Gastroesophageal sphincter (tissue), 4 donors: ENCODE measurements at regions not wholly inside any gene's neighbourhood (a gene's known extent, or its start where the extent isn't known, plus 50 kb on each side); places are given as distances from the start of the nearest gene placed in this dataset.

Experiments
- ATAC-seq: fragments of 150-250 bp; one replicate; pipeline ENCODE4 v1.9.1; 2016; ENCODE audit warnings: mild to moderate bottlenecking, moderate library complexity
- H3K27ac ChIP-seq, 4 donors: fragments of 200-600 bp; sonication (generic) in 3 of 4; 1 replicate in 3 of 4; 2 replicates in 1 of 4; pipeline ENCODE4 v1.5.1; 2016 to 2019
- H3K27me3 ChIP-seq: fragments of 200-600 bp; sonication (generic); one replicate; pipeline ENCODE4 v1.5.1; 2019
- H3K36me3 ChIP-seq, 2 donors: fragments of 200-600 bp; sonication (generic); one replicate each; pipeline ENCODE4 v1.5.1; 2019; ENCODE audit warnings: control low read depth in 1 of 2
- H3K4me1 ChIP-seq, 3 donors: fragments of 200-600 bp; sonication (generic); 1 replicate in 2 of 3; 2 replicates in 1 of 3; pipeline ENCODE4 v1.5.1; 2016 to 2019; ENCODE audit warnings: control low read depth in 2 of 3
- H3K4me3 ChIP-seq, 2 donors: fragments of 200-600 bp; sonication (generic); one replicate each; pipeline ENCODE4 v1.5.1; 2019; ENCODE audit warnings: mild to moderate bottlenecking in 1 of 2, moderate library complexity in 1 of 2
- H3K9me3 ChIP-seq, 3 donors: fragments of 200-600 bp; sonication (generic); one replicate each; pipeline ENCODE4 v1.5.1; 2017 to 2019; ENCODE audit warnings: control low read depth in 2 of 3
- EP300 ChIP-seq: sonication (generic); formaldehyde crosslinking; IDR thresholded peaks from one replicate; pipeline ENCODE4 v1.6.1; 2017; ENCODE audit warnings: antibody characterized with exemption, mild to moderate bottlenecking
- POLR2A ChIP-seq, 2 donors: fragments of 450-650 bp; IDR thresholded peaks; one replicate each; pipeline ENCODE4 v1.6.1; 2017; ENCODE audit warnings: antibody characterized with exemption in 2 of 2, mild to moderate bottlenecking in 2 of 2, moderate library complexity in 1 of 2
- POLR2AphosphoS5 ChIP-seq: sonication (generic); formaldehyde crosslinking; IDR thresholded peaks from one replicate; pipeline ENCODE4 v1.6.1; 2017; ENCODE audit warnings: antibody characterized with exemption
- WGBS, 2 donors: methylation state at CpG; one replicate each; pipeline ENCODE4 v1.1.5; 2018; ENCODE audit warnings: low coverage in 1 of 2; 5-methylcytosine and 5-hydroxymethylcytosine counted together
- TF ChIP-seq, protein P1 (sequence below), 4 experiments: fragments of 200-600 bp in 2 of 4; fragments of 450-650 bp in 2 of 4; sonication (generic) in 1 of 4; IDR thresholded peaks; one replicate each; pipeline ENCODE4 v1.5.1; 2017 to 2019; ENCODE audit warnings: antibody characterized with exemption in 4 of 4, mild to moderate bottlenecking in 2 of 4, moderate library complexity in 2 of 4

GRCh38 chr1:80282536-80282935 is 1276.0 kb upstream of the ADGRL4 start:
- TF ChIP-seq EP300 (no peak), POLR2A (IDR thresholded peaks at IDR 0.05) (no peak), POLR2AphosphoS5 (no peak)
- TF ChIP-seq, protein P1, sequence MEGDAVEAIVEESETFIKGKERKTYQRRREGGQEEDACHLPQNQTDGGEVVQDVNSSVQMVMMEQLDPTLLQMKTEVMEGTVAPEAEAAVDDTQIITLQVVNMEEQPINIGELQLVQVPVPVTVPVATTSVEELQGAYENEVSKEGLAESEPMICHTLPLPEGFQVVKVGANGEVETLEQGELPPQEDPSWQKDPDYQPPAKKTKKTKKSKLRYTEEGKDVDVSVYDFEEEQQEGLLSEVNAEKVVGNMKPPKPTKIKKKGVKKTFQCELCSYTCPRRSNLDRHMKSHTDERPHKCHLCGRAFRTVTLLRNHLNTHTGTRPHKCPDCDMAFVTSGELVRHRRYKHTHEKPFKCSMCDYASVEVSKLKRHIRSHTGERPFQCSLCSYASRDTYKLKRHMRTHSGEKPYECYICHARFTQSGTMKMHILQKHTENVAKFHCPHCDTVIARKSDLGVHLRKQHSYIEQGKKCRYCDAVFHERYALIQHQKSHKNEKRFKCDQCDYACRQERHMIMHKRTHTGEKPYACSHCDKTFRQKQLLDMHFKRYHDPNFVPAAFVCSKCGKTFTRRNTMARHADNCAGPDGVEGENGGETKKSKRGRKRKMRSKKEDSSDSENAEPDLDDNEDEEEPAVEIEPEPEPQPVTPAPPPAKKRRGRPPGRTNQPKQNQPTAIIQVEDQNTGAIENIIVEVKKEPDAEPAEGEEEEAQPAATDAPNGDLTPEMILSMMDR (IDR thresholded peaks at IDR 0.05): no peak

DNA sequence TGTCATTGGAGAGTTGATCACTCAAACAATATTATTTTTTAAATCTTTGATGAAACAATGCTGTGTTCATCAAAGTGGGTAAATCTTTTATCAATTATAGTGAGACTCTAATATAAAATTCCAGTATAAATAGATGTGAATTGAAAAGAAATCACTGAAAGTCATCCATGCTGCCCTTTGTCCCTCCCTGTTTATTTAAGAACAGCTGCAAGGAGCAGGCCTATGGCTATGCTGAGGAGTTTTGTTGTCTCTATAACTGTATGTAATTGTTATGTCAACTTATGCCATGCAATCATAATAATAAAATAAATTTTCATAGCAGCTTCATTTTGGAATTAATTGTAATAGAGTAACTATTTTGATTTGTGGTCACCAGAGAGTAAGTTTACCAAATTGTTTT is 1272.4 kb upstream of the ADGRL4 start:
- no peak for ATAC-seq
- Histone ChIP-seq H3K27me3 (no peaks in the 10 kb centered on the region), H3K4me3 (no peak overlapping the region), H3K27ac (no peak overlapping the region), H3K4me1 (no peaks in the 10 kb centered on the region), H3K36me3 (no peaks in the 10 kb centered on the region), H3K9me3 (no peaks in the 10 kb centered on the region)
- TF ChIP-seq EP300 (no peak), POLR2AphosphoS5 (no peak), POLR2A (IDR thresholded peaks at IDR 0.05) (no peak)
- TF ChIP-seq, protein P1 (IDR thresholded peaks at IDR 0.05): no peak

More at GRCh38 chr1:80282536-80282935, 1276.0 kb upstream of the ADGRL4 start:
- H3K27ac ChIP-seq: no peak overlapping the region
- no peaks in the 10 kb centered on the region for H3K36me3 ChIP-seq
- H3K4me3 ChIP-seq: no peak overlapping the region
- no peaks in the 10 kb centered on the region for H3K9me3 ChIP-seq
- whole genome bisulfite sequencing, 2 donors: 79 to 85% methylated on average over 4 of the region's 4 CpGs
- ATAC-seq: no peak
- H3K27me3 ChIP-seq: no peaks in the 10 kb centered on the region
- H3K4me1 ChIP-seq: no peaks in the 10 kb centered on the region

GRCh38 chr1:80274256-80274655 is 1267.7 kb upstream of the ADGRL4 start:
- TF ChIP-seq, protein P1 (IDR thresholded peaks at IDR 0.05): no peak
- TF ChIP-seq EP300: no peak
- no peak for TF ChIP-seq POLR2A (IDR thresholded peaks at IDR 0.05)
- no peak for TF ChIP-seq POLR2AphosphoS5
- no peak for ATAC-seq
- Histone ChIP-seq H3K27me3 (no peaks in the 10 kb centered on the region), H3K4me3 (no peak overlapping the region), H3K27ac (no peak overlapping the region), H3K4me1 (no peaks in the 10 kb centered on the region), H3K9me3 (no peaks in the 10 kb centered on the region), H3K36me3 (no peaks in the 10 kb centered on the region)
- no CpG with 5 or more reads among the region's 4 CpGs for WGBS, 2 donors

DNA sequence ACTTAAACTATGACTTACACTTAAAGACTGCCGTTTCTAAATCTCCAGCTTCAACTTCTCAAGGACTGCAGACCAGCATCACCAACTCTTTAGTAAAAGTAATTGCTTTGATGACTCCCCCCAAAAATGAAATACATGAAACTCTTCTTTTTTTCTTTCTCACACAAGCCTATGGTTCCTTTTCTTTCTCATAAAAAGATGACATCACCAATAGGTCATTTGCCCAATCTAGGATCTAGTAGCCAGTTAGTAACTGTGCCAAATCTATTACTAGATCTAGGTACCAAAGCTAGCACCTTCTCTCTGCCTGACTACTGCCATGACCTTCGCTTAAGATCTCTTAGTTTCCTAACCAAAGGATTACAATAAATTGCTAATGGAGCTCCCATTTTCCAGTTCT is 1266.0 kb upstream of the ADGRL4 start:
- no peak for ATAC-seq
- Histone ChIP-seq H3K27ac (no peak overlapping the region), H3K27me3 (no peaks in the 10 kb centered on the region), H3K36me3 (no peaks in the 10 kb centered on the region), H3K4me3 (no peak overlapping the region), H3K4me1 (no peaks in the 10 kb centered on the region), H3K9me3 (no peaks in the 10 kb centered on the region)
- 78 to 85% methylated on average over 1 to 2 of the region's 2 CpGs for WGBS, 2 donors
- TF ChIP-seq EP300 (no peak), POLR2A (IDR thresholded peaks at IDR 0.05) (no peak), POLR2AphosphoS5 (no peak)
- TF ChIP-seq, protein P1 (IDR thresholded peaks at IDR 0.05): no peak

DNA sequence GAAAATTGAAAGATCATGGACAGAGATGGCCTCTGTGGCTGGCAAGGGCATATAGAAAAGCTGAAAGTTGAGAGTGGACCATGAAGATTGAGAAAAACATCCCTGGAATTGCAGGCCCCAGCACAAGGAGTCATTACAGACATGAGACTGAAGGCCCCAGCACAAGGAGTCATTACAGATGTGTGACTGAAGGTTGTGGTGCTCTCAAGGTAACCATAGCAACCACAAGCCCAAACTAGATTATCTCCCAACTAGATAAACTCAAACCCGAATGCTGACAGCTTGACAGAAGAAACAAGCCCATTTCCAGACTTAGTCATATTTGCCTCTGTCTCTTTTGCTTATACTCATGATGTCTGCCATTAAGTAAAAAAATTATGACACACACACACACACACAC is 1252.1 kb upstream of the ADGRL4 start:
- TF ChIP-seq POLR2A (IDR thresholded peaks at IDR 0.05) (no peak), POLR2AphosphoS5 (no peak), EP300 (no peak)
- TF ChIP-seq, protein P1 (IDR thresholded peaks at IDR 0.05): no peak
- no peak overlapping the region for H3K4me3 ChIP-seq
- 55% methylated on average over 1 of the region's 1 CpG; no CpG with 5 or more reads in 1 of the 2 donors for WGBS, 2 donors
- no peaks in the 10 kb centered on the region for H3K36me3 ChIP-seq
- H3K27ac ChIP-seq: no peak overlapping the region
- H3K4me1 ChIP-seq: no peaks in the 10 kb centered on the region
- no peaks in the 10 kb centered on the region for H3K27me3 ChIP-seq
- ATAC-seq: no peak
- peaks cover 0 to 20% (median 0%) of the 10 kb centered on the region in 3 donors for H3K9me3 ChIP-seq
